ENCODE measurements at regions not wholly inside any gene's neighbourhood (a gene's known extent, or its start where the extent isn't known, plus 50 kb on each side); places are given as distances from the start of the nearest gene placed in this dataset.

GRCh38 chr6:5896476-5897200, 110.1 kb downstream of the NRN1 start:
- no peaks in the 10 kb centered on the region for H4K20me1 ChIP-seq (ENCODE audit: insufficient read depth, low read length)
- H3K27me3 Mint-ChIP-seq (ENCODE audit: low read depth, unreplicated experiment) = peaks cover 1% of the 10 kb centered on the region
- no peak overlapping the region for H3K4me2 ChIP-seq (ENCODE audit: low read length)
- H3K27me3 ChIP-seq (ENCODE audit: insufficient read depth, low read length) = no peaks in the 10 kb centered on the region
- no peak overlapping the region for H2AFZ ChIP-seq (ENCODE audit: low read depth, low read length)
- no peak overlapping the region for H3K27ac ChIP-seq (ENCODE audit: low read depth, low read length)
- H3K4me1 Mint-ChIP-seq (ENCODE audit: low read depth, unreplicated experiment) = no peaks in the 10 kb centered on the region
- DNase-seq (ENCODE audit: low read depth) (no peak), FAIRE-seq (no peak)
- H3K79me2 ChIP-seq (ENCODE audit: insufficient read depth, low read length) = no peaks in the 10 kb centered on the region
- no peaks in the 10 kb centered on the region for H3K36me3 ChIP-seq (ENCODE audit: insufficient read depth, low read length)
- H3K4me3 ChIP-seq (ENCODE audit: insufficient read depth, low read depth, low read length) = no peak overlapping the region
- peaks cover 11% of the 10 kb centered on the region for H3K9me3 Mint-ChIP-seq (ENCODE audit: unreplicated experiment)
- no peak overlapping the region for H3K27ac Mint-ChIP-seq (ENCODE audit: unreplicated experiment)
- no peak overlapping the region for H3K4me3 Mint-ChIP-seq (ENCODE audit: unreplicated experiment)
- H3K4me1 ChIP-seq (ENCODE audit: insufficient read depth, low read length) = no peaks in the 10 kb centered on the region
- H3K9me3 ChIP-seq (ENCODE audit: insufficient read depth, low read depth, low read length) = no peaks in the 10 kb centered on the region
- no peaks in the 10 kb centered on the region for H3K36me3 Mint-ChIP-seq (ENCODE audit: low read depth, unreplicated experiment)
- TF ChIP-seq EZH2 (IDR thresholded peaks at IDR 0.05; ENCODE audit: insufficient read depth, low read length) = no peak
- no peak for TF ChIP-seq CTCF (IDR thresholded peaks at IDR 0.05; ENCODE audit: insufficient read depth, low read depth, low read length)
- no peak overlapping the region for H3K9ac ChIP-seq (ENCODE audit: low read length)

- no peak overlapping the region for H3K27ac ChIP-seq (ENCODE audit: low read depth, low read length)
- H3K4me1 ChIP-seq (ENCODE audit: insufficient read depth, low read length) = no peaks in the 10 kb centered on the region
- no peaks in the 10 kb centered on the region for H4K20me1 ChIP-seq (ENCODE audit: insufficient read depth, low read length)
- H3K4me2 ChIP-seq (ENCODE audit: low read length) = no peak overlapping the region
- H3K9ac ChIP-seq (ENCODE audit: low read length) = no peak overlapping the region
- H3K4me1 Mint-ChIP-seq (ENCODE audit: low read depth, unreplicated experiment) = no peaks in the 10 kb centered on the region
- H3K9me3 Mint-ChIP-seq (ENCODE audit: unreplicated experiment) = peaks cover 11% of the 10 kb centered on the region
- H3K36me3 Mint-ChIP-seq (ENCODE audit: low read depth, unreplicated experiment) = no peaks in the 10 kb centered on the region
- H3K79me2 ChIP-seq (ENCODE audit: insufficient read depth, low read length) = no peaks in the 10 kb centered on the region
- FAIRE-seq (no peak), DNase-seq (ENCODE audit: low read depth) (no peak)
- no peaks in the 10 kb centered on the region for H3K36me3 ChIP-seq (ENCODE audit: insufficient read depth, low read length)
- H3K9me3 ChIP-seq (ENCODE audit: insufficient read depth, low read depth, low read length) = no peaks in the 10 kb centered on the region
- H2AFZ ChIP-seq (ENCODE audit: low read depth, low read length) = no peak overlapping the region
- H3K4me3 ChIP-seq (ENCODE audit: insufficient read depth, low read depth, low read length) = no peak overlapping the region
- peaks cover 1% of the 10 kb centered on the region for H3K27me3 Mint-ChIP-seq (ENCODE audit: low read depth, unreplicated experiment)
- H3K27me3 ChIP-seq (ENCODE audit: insufficient read depth, low read length) = no peaks in the 10 kb centered on the region
- no peak overlapping the region for H3K27ac Mint-ChIP-seq (ENCODE audit: unreplicated experiment)
- TF ChIP-seq CTCF (IDR thresholded peaks at IDR 0.05; ENCODE audit: insufficient read depth, low read depth, low read length) (no peak), EZH2 (IDR thresholded peaks at IDR 0.05; ENCODE audit: insufficient read depth, low read length) (no peak)
- H3K4me3 Mint-ChIP-seq (ENCODE audit: unreplicated experiment) = no peak overlapping the region
These were observed 112.4 kb downstream of the NRN1 start for GRCh38 chr6:5894357-5894756.

GRCh38 chr6:5893295-5893694, 113.4 kb downstream of the NRN1 start:
- no peak overlapping the region for H3K9ac ChIP-seq (ENCODE audit: low read length)
- no peaks in the 10 kb centered on the region for H3K4me1 ChIP-seq (ENCODE audit: insufficient read depth, low read length)
- H3K9me3 ChIP-seq (ENCODE audit: insufficient read depth, low read depth, low read length) = no peaks in the 10 kb centered on the region
- H3K4me1 Mint-ChIP-seq (ENCODE audit: low read depth, unreplicated experiment) = no peaks in the 10 kb centered on the region
- DNase-seq (ENCODE audit: low read depth) = no peak
- H3K27me3 ChIP-seq (ENCODE audit: insufficient read depth, low read length) = no peaks in the 10 kb centered on the region
- no peak overlapping the region for H3K27ac Mint-ChIP-seq (ENCODE audit: unreplicated experiment)
- no peak for FAIRE-seq
- no peaks in the 10 kb centered on the region for H3K36me3 ChIP-seq (ENCODE audit: insufficient read depth, low read length)
- peaks cover 11% of the 10 kb centered on the region for H3K9me3 Mint-ChIP-seq (ENCODE audit: unreplicated experiment)
- H3K36me3 Mint-ChIP-seq (ENCODE audit: low read depth, unreplicated experiment) = no peaks in the 10 kb centered on the region
- TF ChIP-seq CTCF (IDR thresholded peaks at IDR 0.05; ENCODE audit: insufficient read depth, low read depth, low read length) = no peak
- no peak for TF ChIP-seq EZH2 (IDR thresholded peaks at IDR 0.05; ENCODE audit: insufficient read depth, low read length)
- no peak overlapping the region for H3K27ac ChIP-seq (ENCODE audit: low read depth, low read length)
- H3K79me2 ChIP-seq (ENCODE audit: insufficient read depth, low read length) = no peaks in the 10 kb centered on the region
- no peak overlapping the region for H3K4me3 ChIP-seq (ENCODE audit: insufficient read depth, low read depth, low read length)
- no peaks in the 10 kb centered on the region for H4K20me1 ChIP-seq (ENCODE audit: insufficient read depth, low read length)
- H3K4me2 ChIP-seq (ENCODE audit: low read length) = no peak overlapping the region
- peaks cover 1% of the 10 kb centered on the region for H3K27me3 Mint-ChIP-seq (ENCODE audit: low read depth, unreplicated experiment)
- H2AFZ ChIP-seq (ENCODE audit: low read depth, low read length) = no peak overlapping the region
- H3K4me3 Mint-ChIP-seq (ENCODE audit: unreplicated experiment) = no peak overlapping the region
